Neural progenitor cell (in vitro differentiated cells): ENCODE measurements at regions not wholly inside any gene's neighbourhood (a gene's known extent, or its start where the extent isn't known, plus 50 kb on each side); places are given as distances from the start of the nearest gene placed in this dataset.

Source experiments
- CTCF ChIP-seq: fragments of 200-600 bp; sonication (generic); IDR thresholded peaks from 2 replicates; pipeline ENCODE4 v1.5.1; 2017; ENCODE audit warnings: antibody characterized with exemption, mild to moderate bottlenecking
- EZH2 ChIP-seq: fragments of 200-600 bp; sonication (generic); IDR thresholded peaks from 2 replicates; pipeline ENCODE4 v1.6.1; 2017; ENCODE audit warnings: antibody characterized with exemption, mild to moderate bottlenecking, moderate library complexity
- EZH2phosphoT487 ChIP-seq: fragments of 200-600 bp; sonication (generic); IDR thresholded peaks from 2 replicates; pipeline ENCODE4 v1.6.1; 2017; ENCODE audit warnings: antibody characterized with exemption

- TF ChIP-seq EZH2phosphoT487 (no peak), CTCF (no peak), EZH2 (no peak)
Measured at GRCh38 chr7:130880668-130881067, 146.7 kb upstream of the KLF14 start.
